Right lobe of liver (tissue), 4 donors: ENCODE measurements at regions not wholly inside any gene's neighbourhood (a gene's known extent, or its start where the extent isn't known, plus 50 kb on each side); places are given as distances from the start of the nearest gene placed in this dataset.

Experiments used
- POLR2A ChIP-seq: fragments of 450-650 bp; IDR thresholded peaks from one replicate; pipeline ENCODE4 v1.6.1; 2017; ENCODE audit warnings: antibody characterized with exemption, mild to moderate bottlenecking
- TF ChIP-seq, protein P1 (sequence below), 4 donors: fragments of 200-600 bp in 3 of 4; fragments of 450-650 bp in 1 of 4; IDR thresholded peaks; one replicate each; pipeline versions ENCODE4 v1.5.1 to v1.8.0; 2016 to 2022; ENCODE audit warnings: antibody characterized with exemption in 4 of 4, mild to moderate bottlenecking in 2 of 4
- donor health status: DM: no; HTN: no; CAD: no.
- donor health status: DM: no; HTN: no; CAD: no.
- donor health status: DM: no; HTN: yes; CAD: no.

DNA sequence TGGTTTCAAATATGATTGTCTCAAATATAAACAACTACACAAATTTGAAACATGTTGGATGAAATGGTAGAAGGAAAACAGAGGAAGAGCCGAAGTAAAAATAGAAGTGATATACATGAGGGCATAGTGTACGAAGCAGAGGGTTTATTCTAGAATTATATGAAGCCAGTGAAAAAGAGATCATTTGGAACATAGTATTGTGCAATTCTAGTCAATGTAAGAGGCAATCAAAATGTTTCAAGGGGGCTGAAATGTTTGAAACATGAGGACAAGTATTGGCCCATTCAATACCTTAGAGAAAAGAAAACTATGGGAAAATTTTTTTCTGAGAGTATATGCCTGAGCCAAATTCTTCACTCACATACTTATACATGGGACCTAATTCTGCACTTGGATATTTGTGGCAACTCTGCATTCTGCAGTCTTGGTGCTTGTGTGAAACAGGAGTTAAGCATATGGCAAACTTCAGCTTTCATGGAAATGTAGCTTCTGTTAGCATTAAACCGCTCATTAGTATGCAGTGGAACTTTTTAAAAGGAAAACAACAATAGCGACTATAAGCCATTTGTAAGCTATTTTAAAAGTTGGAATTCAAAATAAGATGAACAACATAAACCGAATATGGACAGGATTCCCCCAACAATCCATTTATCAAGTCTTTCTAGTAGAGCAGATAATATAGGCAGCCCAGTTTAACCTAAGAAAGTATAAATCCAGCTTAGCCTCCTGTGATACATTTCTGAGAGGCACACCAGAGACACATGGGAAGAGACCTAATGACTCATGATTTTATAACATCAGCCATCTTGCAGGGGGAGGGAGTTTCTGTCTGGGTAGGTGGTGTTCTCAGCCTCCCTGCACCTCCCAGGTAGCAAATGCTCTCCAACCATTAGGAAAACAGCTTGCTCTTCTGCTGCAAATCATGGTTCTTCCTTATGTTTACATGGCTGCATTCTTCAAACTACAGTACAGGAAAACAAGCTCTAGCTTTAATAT is 197.8 kb downstream of the PAX3 start:
- TF ChIP-seq, protein P1, sequence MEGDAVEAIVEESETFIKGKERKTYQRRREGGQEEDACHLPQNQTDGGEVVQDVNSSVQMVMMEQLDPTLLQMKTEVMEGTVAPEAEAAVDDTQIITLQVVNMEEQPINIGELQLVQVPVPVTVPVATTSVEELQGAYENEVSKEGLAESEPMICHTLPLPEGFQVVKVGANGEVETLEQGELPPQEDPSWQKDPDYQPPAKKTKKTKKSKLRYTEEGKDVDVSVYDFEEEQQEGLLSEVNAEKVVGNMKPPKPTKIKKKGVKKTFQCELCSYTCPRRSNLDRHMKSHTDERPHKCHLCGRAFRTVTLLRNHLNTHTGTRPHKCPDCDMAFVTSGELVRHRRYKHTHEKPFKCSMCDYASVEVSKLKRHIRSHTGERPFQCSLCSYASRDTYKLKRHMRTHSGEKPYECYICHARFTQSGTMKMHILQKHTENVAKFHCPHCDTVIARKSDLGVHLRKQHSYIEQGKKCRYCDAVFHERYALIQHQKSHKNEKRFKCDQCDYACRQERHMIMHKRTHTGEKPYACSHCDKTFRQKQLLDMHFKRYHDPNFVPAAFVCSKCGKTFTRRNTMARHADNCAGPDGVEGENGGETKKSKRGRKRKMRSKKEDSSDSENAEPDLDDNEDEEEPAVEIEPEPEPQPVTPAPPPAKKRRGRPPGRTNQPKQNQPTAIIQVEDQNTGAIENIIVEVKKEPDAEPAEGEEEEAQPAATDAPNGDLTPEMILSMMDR (IDR thresholded peaks at IDR 0.05): no peak
- TF ChIP-seq POLR2A: no peak
